HG03439 (cell line): ENCODE measurements at regions not wholly inside any gene's neighbourhood (a gene's known extent, or its start where the extent isn't known, plus 50 kb on each side); places are given as distances from the start of the nearest gene placed in this dataset.

Experiments used
- ATAC-seq: cut with Tn5 transposase; IDR thresholded peaks from one replicate; pipeline ENCODE4 v1.9.1; 2021; ENCODE audit warnings: mild to moderate bottlenecking, moderate library complexity; ENCODE audit not compliant: unreplicated experiment

DNA sequence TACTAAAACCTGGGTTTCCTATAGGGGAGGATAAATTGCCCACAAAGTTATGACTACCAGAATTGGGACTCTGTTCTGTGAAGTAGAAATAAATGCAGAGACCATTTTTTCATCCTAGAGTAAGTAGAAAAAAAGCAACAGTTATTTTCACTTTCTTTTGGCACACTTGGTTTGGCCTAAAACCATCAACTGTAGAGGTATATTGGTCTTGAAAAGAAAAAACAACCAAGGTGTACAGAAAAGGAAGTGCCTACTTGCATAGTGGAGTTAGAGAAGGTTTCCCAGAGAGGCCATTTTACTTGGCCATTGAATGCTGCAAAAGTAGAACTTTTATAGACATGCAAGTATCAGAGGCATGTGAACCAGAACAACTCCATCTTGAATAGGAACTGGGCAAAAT lies 89.4 kb upstream of the TACR1 start:
- no peak for ATAC-seq

DNA sequence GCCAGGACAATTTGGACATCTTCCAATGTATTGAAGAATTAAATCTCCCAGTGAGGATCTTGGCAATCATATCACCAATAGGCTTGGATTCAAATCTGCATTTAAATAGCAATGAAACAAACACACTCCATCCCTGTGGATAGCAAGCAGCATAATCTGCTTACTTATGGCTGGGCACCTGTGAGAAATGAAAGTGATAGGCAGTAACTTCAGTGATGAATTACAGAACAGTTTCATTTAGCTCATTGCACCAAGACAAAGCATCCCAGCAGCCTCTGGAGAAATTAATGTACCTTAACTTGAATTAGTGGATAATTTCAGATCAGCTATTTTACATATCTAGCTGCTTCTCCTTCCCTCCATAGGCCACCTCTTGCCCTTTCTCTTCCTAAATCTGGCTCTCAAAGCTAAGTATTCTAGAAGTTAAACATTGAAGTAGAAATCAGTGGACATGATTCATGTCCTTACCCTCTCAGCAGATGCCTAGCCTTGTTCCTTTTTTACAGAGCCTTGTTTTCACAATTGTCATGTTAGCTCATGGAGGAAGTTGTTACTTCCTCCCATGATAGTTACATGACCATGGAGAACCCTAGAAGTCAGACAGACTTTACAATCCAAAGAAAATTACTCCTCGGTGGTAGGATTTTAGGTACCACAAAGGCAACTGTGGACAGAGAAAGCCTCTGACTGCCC lies 88.5 kb upstream of the TACR1 start:
- no peak for ATAC-seq

DNA sequence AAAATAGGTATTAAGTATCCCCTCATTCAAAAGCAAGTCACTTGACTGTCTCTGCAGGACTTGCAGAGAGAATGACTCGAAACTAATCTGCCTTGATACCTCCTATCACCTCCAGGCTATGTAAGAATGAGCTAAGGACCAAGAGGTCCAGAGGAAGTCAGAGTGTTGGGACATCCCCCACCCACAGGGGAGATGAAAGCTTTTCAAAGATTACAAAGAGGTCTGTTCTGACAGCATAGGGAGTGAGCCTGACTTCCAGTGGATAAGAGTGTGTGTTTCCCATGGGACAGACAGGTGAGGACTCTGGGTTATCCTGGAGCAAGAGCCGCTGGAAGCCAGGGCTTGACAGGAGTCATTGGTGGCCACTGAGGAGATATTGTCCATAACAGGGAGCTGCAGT lies 85.0 kb upstream of the TACR1 start:
- no peak for ATAC-seq

DNA sequence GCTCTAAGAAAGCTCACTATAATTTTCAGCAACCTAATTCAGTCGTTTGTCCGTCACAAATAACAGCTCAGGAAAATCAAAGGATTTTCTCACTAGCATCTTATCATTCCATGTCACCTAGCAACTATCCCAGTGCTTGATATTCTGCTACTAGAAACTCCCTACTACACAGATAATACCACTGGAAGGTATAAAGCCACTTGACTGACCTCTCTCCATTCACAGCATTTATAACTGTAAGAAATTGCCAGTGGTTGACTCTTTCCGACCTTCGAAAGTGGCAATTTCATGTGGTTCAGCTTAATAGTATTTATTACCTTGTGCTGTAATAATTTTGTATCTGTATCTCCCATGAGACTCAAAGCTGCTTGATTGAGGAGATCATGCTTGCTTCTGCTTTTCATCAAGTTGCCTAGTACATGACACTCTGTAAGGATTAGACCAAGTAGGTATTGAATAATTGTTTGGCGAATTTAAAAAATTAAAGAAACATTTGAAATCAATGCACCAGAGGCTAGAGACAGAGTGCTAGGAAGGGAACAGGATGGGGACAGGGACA lies 79.6 kb upstream of the TACR1 start:
- ATAC-seq: no peak

DNA sequence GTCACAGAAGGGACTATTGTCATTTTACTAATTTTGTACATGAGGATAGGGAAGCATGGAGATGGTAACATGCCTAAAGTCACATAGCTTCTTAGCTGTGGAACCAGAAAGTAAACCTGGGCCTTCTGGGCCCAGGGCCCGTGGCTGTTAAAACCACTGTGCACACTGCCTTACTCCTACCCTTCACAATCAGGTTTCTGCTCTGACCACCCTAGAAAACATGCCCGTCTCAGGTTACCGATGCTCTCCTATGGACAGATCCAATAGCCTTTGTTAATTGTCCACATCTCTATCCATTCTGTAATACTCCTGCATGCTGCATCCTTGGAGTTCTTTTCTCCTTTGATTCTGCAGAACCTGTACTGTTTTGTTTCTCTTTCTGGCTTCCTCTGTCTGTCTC lies 79.0 kb upstream of the TACR1 start:
- ATAC-seq: no peak

DNA sequence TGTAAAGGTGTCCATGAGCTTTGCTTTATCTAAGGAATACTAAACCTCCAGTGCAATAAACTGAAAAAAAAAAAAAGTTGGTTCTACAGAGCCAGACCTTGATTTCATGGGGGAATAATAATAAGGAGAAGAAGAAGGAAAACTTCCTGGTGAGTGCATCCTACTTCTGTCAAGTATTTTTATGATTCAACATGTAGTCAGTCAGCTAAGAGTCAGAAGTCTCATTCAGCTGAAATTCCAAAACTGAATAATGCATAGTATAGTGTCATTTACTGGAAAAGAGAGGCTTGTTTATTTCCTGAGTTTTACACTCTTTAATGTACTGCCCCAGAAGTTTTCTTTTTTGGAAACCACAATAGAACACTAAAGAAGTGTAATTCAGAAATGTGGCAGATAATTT lies 77.8 kb upstream of the TACR1 start:
- no peak for ATAC-seq

DNA sequence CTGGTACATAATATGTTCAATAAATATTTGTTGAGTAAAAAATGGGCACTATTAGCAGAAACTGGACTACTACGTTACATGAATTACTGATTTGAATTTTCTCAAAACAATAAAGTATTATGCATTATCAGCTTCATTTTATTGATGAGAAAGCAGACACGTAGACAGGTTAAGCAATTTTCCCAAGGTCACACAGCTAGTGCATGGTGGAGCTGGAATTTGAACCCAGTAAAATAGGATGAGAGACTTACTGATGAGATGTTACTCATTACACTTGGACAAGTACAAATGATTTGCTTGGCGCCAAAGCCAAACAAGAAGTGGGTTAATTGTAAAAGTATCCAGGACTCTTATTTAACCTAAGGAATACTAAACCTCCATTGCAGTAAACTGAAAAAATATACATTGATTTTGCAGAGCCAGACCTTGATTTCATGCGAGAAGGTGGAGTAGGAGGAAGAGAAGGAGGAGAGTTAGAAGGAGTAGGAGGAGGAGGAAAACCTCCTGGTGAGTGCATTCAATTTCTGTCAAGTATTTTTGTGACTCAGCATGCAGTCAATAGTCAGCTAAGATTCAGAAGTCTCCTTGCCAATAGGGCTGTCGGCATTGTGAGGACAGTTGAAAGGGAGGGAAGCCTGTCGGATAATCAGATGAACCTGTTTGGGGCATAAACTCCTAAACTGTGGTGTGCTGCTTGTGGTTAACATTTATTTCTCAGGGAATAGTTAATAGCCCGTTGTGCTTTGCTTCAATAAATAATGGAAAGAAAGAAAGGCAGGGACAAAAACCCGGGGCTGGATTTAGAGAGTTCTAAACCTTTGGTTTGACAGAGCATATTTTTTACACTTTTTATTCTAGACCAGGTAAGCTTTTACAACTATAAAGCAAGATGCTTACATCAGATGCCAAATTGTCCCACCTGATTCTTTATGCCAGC lies 77.0 kb upstream of the TACR1 start:
- no peak for ATAC-seq

DNA sequence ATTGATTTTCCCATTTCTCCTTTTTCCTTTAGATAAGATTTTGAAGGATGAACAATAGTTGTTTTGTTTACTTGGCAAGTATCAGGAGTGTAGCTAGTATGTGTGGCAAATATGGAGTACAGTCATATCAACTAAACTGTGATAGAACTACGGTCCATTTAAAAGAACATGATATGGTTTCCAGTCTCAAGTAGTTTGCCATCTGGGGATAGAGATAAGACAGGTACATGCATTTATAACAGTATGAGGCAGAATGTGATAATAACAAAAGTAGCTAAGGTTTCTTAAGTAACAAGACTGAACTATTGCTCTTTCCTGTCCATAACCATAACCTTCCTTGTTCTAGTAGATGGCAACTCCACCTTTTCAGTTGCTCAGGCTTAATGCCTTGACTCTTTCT lies 75.6 kb upstream of the TACR1 start:
- no peak for ATAC-seq

DNA sequence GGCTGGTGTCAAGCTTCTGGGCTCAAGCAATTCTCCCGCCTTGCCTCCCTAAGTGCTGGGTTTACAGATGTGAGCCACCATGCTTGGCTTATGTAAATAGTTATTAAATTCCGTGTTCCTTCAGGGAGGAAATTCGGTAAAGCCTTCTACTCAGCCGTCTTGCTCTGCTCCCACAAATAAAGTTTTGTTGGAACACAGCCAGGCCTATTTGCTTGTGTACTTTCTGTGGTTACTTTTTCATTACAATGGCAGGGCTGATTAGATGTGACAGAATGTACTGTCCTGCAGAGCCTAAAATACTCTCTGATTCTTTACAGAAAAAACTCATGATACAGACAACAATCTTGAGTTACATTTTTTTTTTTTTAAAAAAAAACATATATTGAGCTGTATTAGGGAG lies 68.8 kb upstream of the TACR1 start:
- no peak for ATAC-seq

DNA sequence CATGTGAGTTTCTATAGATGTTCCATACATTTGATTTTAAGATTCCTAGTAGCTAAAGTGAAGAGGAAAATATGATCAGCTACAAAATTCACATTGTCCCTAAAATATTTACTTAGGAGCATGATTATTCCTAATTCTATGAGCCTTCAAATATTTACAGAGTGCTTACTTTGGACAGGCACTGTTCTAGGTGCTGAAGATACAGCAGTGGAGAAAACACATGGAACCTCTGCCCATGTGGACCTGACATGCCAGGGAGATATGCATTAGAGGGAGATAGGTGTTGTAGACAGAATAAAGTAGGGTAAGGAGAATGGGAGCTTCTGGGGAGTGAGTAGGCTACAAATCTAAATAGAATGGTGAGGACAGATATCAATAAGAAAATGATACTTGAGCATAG lies 62.6 kb upstream of the TACR1 start:
- no peak for ATAC-seq

DNA sequence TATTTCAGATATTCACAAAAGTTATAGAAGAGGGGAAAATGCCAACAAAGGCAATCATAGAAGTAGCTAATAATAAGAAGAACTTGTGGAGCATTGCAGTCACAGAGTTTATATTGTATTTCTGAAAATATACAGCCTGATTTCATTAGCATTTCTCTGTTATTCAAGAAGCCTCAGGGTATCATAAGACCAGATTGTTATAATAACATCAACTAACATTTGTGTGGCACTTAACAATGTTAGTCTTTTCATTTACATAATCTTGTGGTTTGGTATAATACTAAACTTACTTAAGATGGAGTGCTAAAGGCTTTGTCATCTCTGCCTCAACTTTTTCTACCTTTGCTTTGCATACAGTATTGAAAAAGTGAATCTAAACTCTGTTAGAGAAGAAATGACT lies 61.6 kb upstream of the TACR1 start:
- ATAC-seq: no peak

DNA sequence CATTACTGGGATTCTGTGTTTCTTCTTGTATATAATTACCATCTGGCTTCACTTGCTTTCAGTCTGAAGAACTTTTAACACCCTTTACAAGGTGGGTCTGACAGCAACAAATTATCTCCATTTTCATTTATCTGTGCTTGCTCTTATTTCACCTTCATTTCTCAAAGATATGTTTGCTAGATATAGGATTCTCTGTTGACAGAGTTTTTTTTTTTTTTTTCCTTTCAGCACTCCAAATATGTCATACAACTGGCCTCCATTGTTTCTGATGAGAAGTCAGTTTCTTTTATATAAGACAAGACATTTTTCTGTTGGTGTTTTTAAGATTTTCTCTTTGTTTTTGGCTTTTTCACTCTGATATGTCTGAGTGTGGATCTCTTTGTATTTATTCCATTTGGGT lies 59.3 kb upstream of the TACR1 start:
- no peak for ATAC-seq

DNA sequence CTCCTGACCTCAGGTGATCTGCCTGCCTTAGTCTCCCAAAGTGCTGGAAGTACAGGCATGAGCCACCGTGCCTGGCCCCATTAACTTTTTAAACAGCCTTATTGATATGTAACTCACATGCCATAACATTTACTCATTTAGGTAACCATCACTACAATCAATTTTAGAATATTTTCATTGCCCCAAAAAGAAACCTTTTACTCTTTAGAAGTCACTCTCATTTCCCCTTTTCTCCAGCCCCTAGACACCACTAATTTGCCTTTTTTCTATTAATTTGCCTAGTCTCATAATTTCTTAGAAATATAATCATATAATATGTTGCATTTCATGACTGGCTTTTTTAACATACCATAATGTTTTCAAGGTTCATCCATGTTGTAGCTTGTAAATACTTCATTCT lies 57.2 kb upstream of the TACR1 start:
- no peak for ATAC-seq

DNA sequence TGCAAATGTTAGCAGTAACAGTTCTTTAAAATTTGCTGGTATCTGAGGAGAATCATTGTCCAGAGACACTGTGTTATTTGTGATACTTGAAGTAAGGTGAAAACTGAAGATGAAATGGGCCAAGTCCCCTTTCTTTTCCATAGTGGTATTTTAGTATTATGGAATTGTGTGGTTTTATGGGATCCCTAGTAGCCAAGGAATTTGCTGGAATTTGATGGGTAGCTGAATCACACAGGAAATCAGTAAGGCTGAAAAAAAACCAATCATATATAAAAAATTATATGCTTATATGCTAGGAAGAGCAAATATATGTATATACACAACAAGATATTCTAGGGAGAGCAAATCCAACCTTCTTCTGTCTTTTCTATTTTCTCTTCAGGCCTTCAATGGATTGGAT lies 54.2 kb upstream of the TACR1 start:
- ATAC-seq: no peak

DNA sequence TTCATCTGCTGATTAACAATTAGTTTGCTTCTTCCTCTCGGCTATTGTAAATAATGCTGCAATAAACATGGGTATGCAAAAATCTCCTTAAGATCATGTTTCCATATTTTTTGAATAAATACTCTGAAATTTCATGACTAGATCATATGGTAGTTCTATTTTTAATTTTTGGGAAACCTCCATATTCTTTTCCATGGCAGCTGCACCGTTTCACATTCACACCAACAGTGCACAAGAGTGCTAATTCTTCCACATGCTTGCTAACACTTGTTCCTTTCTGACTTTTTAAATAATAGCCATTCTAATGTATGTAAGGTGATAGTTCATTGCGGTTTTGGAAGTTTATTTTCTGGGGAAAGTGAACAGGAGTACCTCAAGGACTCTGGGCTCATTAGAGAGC lies 52.6 kb upstream of the TACR1 start:
- ATAC-seq: no peak
